GM19438 (cell line): ENCODE measurements at regions not wholly inside any gene's neighbourhood (a gene's known extent, or its start where the extent isn't known, plus 50 kb on each side); places are given as distances from the start of the nearest gene placed in this dataset.
"Not testable (repeated sequence)": the region's sequence is repeated elsewhere in the genome, so short reads cannot be mapped to it uniquely, and the experiment has no call there.

ENCODE experiments used
- ATAC-seq: cut with Tn5 transposase; IDR thresholded peaks from one replicate; pipeline ENCODE4 v1.9.1; 2021; ENCODE audit warnings: low read depth; ENCODE audit not compliant: unreplicated experiment

DNA sequence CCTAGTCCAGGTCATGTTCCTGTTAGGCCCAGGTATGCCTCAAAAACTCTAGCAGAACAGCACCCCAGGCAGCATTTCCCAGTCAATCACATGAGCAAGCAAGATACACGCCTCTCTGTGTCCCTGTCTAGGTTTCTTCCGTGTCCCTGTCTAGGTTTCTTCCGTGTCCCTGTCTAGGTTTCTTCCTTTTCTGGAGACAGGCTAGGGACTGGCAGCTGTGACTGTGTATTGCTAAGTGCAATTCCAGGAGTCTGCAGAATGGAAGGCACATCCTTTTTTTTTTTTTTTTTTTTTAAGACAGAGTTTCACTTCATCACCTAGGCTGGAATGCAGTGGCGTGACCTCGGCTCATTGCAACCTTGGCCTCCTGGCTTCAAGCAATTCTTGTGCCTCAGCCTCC lies 77.6 kb downstream of the SETD4 start:
- ATAC-seq = no peak

DNA sequence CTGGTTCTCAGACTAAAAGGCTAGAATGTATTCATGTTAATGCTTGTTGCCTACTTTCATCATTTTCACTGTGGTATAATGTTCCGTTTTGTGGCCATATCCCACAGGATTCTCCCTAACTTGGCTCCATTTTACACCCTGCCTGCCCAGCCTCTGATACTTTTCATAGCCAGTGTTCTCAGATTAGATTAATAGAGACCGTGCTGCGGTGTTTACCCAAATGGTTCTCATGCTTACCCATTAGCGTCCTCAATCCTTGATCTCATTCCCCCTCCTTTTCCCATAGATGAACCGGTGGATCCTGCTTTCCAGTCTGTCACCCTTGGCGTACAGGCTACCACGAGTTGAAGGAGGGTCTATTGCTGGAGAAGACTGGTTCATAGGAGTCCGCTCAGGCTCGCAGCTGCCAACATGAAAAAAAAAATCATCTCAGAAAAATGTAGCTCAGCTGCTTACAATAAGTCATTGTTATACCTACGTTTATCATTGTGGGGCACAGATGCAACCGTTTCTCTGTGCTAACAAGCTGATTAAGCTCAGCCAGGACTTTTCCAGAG lies 78.7 kb downstream of the SETD4 start:
- no peak for ATAC-seq

DNA sequence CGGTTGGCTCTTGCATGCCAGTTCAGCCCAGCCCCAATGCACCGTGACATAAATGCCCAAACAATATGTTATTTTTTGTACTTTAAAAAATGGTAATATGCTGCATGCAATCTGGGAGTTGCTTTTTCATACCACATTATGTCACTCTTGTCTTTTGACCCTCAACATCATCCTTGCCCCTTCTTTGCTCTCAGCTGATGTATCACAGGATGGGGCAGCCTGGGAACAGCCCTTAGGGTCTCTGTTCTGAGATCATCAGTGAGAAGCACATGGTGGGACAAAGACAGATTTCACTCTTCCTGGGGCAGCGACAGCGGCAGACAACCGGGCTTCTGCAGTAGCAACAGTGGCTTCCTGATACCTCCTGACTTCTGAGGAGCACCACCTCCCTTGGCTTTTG lies 79.5 kb downstream of the SETD4 start:
- no peak for ATAC-seq

DNA sequence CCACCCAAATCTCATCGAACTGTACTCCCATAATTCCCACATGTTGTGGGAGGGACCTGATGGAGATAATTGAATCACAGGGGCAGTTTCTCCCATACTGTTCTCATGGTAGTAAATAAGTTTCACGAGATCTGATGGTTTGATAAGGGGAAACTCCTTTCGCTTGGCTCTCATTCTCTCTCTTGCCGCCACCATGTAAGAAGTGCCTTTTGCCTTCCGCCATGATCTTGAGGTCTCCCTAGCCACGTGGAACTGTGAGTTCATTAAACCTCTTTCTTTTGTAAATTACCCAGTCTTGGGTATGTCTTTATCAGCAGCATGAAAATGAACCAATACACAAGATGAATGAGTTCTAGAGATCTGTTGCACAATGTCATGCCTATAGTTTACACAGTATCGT lies 82.5 kb downstream of the SETD4 start:
- ATAC-seq = not testable (repeated sequence)

DNA sequence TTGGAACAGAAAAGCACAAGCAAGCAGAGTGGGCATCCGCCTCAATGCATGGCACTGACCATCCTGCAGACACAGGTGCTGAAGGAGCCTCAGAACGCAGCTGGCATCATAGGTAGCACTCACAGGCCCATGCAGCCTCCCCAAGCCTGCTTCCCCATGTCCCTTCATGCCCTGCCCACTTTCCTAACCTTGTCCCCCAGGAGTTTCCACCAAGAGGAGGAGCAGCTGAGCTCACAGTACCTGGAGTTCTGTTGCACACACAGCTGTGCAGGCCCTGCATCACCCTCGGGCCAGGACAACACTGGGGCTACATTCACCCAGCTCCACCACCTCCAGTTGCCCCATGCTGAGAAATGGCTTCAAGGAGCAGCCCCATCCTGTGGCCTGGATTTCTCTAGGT lies 83.4 kb downstream of the SETD4 start:
- ATAC-seq = no peak

DNA sequence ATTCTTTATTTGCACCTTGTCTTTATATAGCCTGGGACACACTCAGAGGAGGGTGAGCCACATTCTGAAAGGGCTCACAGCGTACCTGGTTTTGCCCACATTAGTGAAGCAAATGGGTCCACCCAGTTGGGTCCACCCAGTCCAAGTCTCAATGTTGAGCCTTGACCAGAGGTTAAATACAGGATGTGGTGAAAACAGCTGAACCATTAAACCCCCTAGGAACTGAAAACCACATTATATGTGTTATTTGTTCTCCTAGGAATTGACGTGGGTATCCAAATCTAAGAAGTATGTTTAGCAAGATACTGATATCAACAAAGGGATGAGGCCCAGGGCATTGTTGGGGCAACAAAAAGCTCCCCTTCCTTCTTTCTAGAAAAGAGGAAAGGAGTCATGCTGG lies 83.8 kb downstream of the SETD4 start:
- no peak for ATAC-seq

DNA sequence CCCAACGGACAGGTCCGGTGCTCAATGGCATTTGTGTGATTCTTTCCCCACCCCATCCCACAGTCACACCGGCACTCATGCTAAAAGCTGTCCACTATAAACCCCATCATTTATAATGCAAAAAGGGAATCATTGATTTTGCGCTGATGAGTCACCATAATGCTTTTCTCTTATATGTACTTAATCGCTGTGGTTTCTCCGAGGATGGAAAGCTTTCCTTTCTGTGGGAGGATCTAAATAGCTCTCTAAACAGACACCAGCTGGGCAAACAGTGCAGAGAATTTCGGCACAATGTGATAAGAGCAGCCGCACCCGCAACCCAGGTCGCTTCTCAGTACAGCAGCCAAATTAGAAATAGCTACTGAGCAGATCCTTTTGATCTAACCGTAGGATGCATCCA lies 85.6 kb downstream of the SETD4 start:
- no peak for ATAC-seq

DNA sequence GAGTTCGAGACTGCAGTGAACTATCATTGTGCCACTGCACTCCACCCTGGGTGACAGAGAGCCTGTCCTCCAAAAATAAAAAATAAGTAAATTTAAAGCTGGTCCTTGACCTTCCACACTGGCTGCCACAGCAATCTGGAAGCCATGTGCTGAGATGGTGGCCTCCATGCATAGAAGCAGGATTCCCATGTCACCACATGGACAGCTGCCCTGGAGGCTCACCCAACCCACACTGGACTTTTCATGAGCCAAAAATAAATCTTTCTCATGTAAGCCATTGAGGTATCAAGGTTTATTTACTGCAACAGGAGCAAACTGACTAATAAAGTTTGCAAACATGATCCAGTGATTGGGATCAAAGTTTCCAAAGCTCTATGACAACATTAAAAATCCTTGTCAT lies 88.5 kb downstream of the SETD4 start:
- no peak for ATAC-seq

DNA sequence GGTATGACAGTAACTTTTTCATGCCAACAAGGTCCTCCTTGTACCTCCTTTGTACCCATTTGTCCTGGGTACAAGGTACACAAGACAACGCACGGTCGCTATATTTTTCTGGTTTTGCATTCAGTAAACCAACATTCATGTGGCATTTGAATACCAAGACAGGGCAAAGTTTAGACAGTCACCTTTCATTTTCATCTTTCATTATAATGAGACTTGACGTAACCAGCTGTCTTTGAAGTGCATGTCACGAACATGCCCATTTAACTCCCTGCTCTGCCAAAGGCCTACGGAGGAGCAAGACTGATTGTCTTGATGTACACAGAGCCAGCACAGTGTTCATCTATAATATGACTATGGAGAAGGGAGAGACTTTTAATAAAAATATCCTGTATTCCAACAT lies 91.0 kb downstream of the SETD4 start:
- ATAC-seq = no peak

DNA sequence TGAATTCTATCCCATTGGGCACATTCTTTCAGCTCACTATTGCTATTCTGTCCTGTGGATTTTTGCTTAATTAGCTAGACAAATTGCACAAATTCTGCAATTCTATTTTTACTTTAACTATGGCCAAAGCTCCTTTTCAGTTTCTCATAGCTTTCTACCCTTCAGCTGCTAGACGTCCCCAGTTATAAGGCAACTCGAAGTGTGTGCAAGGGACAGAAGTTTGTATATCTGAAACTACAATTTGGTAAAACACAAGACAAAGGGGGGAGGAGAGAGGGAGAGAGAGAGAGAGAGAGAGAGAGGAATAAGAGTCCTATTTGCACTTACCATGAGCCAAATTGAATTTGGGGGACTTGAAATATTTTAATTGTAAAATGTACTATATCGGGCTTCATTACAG lies 91.8 kb downstream of the SETD4 start:
- no peak for ATAC-seq

DNA sequence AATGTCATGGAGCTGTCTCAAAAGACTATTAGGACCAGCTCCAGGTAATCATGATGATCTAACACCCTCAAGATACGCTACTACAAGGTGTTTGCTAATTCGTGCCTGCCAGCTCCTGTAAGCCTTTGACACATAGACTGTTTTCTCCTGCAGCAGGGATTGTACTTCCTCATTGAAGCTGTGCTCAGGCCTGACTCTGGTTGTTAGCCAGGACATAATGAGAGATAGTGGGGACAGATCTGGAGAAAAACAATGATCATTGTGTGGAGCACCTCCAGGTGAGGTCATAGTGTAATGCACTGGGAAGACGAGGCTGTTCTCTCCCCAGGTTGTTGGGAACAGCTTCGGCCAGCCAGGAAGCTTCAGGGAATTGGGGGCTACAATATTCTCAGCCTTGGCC lies 94.6 kb downstream of the SETD4 start:
- no peak for ATAC-seq

DNA sequence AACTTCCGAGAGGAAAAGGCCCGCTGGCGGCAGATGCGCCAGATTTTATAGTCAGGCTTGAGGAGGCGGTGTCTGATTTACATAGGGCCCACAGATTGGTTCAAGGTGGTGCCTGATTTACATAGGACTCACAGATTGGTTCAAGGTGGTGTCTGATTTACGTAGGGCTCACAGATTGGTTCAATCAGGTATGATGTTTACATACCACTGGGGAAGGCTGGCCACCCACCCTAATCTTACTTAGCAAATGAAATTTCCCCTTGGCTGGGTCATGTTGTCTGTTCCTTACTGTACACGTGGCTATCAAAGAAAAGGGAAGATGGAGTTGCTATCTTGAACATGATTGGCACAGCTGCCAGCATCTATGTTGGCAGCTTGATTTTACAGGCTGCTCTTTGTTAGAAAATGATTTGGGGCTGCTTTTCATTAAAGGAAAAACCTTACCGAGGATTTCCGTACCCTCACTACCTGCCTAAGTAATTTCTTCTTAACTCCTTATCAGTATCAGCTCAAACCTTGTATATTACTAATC lies 96.3 kb downstream of the SETD4 start:
- no peak for ATAC-seq

DNA sequence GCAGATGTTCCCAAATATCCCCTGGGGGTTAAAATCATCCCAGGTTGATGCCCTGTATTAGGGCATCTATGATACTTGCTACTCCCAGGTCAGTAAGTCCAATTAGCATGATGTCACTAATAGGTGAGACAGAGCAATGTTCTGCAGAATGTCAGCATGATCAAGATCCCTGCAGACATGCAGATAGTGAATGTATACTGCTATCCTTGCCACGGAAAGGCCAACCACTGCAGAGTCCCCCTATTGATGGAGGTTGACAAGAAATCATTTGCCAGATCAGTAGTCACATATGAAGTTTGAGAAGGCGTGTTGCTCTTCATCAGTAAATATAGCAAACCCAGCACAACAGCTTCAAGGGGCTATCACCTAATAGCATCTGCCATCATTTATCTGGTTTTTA lies 97.4 kb downstream of the SETD4 start:
- no peak for ATAC-seq

DNA sequence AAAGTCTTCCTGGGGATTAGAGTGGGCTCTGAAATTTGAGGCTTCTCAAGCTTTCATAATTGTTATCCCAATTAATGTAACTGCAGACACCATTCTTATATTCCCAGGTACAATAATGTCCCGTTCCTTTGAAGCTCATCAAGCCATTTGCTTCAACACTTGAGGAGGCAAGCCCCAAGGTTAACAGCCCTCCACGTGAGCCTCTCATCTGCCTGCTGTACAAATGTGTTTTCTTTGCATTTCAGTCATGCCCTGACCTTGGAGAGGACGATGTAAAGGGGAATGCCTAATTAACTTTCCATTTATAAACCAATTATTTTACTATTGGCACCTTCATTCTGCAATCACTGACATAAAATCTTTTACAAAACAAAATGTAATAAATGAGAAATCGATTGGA lies 106.3 kb downstream of the SETD4 start:
- no peak for ATAC-seq

DNA sequence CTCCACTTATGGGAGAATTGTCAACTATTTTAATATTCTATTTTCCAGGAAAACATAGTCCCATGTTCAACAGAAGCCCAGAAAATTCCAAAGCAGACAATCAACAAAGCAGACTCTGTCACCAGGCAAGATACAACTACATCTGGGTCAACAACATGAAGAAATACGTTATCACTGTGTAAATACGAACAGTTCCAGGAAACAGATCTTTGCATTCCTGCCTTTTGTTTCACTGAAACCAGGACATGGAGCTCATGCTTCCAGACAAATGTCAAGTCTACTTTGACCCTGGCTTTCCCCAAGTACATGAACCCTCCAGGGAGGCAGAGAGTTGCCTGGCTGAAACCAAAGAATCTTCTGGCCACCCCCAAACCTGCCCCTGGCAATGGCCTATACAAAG lies 106.7 kb downstream of the SETD4 start:
- ATAC-seq = no peak

DNA sequence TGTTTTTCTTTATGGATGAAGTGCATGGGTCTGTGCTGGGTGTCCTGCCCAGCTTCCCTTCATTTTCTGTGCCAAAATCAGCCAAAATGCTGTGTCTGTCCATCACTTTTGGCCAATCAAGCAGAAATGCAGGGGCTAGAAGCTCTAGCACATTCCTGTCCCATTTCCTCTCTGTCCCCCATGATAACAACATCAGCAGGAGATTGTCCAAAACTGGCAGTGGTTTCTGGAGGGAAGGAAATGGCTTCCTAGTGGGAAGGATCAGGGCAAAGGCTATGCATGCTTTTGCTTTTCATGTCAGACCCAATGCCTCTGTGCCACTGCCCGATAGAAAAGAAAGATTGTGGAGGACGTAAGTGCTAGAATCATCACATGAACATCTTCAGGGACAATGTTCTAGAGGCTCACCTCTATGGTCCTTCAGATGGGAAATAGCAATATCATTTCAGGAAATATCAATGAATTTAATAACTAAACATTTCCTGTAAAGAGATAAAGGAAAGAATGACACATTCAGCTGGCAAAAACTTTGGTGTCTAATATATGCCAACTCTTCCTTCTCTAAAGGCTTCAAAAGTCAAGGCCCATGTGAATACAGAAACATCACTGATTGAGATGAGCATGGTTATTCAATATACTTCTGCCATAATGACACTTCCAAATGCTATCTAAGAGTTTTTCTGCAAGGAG lies 107.5 kb downstream of the SETD4 start:
- no peak for ATAC-seq

DNA sequence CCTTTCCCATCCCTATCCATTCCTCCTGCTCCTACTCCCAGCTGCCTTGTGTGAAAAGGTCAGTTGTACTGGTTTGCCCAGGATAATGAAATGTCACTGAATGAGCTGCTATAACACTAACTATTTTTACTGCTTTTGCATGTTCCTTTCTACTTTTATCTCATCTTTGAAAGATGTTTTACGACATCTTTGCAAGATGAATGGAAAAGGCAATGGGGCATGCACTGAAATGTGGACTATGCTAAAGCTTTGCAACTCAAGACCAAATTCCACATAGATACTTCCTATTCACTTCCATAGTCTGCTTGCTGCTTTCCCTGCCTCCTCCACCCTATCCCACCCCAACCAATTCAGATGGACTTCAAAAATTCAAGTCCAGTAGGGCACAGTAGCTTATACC lies 111.3 kb downstream of the SETD4 start:
- no peak for ATAC-seq

DNA sequence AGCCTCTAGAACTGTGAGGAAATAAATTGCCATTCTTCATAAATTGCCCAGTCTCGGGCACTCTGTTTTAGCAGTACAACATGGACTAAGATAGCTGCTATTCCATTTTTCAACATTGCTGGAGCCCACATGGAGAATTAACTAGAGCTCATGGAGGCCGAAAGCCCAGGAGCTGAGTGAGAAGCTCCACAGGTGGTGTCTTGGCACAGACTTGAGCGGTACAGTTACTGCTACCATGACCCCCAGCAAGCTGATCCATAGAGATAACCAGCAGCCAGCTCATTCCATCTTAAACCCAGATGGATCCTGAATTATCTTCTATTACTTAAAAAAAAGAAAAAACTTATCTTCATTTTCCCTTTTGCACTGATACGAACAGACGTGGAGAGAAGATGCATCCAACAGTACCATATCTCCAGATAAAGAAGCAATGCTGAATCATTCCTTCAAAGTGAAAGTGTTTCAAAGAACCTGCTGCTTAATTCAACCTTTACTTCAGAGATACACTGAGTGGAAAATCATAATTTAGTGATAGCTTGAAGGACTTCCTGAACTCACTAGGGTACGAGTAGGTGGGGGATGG lies 115.1 kb downstream of the SETD4 start:
- no peak for ATAC-seq

DNA sequence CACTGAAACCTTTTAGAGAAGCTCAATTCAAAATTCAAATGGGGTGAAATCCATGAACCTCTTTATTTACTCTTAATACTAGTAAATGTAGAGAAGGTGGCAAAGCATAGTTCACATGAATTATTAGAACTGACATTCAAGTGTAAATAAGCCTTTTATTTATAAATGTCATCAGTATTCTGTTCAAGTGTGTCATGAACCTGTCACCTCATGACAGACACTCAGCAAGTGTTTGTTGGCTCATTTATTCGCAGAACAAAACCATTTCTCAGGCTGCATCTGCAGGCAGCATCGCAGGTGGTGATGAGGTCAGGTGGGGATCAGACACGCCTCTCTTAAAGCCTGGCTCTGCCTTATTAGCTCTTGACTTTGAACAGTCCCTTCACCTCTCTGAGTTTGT lies 116.6 kb downstream of the SETD4 start:
- ATAC-seq = no peak

DNA sequence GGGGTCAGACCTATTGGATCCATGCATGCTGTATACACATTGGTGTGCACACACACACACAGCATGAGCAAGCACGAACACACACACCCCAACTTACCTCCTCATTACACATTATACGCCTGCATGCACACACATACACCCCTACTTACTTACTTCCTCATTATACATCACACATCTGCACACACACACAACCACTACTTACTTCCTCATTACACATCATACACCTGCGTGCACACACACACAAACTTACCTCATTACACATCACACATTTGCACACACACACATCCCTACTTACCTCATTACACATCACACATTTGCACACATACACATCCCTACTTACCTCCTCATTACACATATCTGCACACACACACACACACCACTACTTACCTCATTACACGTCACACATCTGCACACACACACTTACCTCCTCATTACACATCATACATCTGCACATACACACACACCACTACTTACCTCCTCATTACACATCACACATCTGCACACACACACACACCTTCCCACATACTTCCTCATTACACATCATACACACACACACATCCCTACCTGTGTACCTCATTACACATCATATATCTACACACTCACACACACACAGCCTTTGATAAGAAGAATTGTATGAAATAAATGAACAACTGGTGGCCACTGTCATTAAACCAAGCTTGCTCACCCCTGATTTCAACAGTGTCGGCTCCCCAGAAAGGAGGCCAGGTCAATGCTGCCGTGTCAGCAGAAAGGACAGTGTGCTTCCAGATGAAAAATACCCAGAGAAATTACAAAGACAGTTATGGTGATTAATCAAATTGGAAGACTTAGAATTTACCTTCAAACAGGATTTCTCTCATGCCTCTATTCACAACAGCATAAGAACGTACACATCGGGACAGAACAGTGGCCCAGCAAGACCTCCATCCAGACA lies 117.8 kb downstream of the SETD4 start:
- no peak for ATAC-seq
